Activated effector memory CD4-positive, alpha-beta T cell treated with Interleukin-2 at 50 U/mL for 16 hours (primary cell): ENCODE measurements at regions not wholly inside any gene's neighbourhood (a gene's known extent, or its start where the extent isn't known, plus 50 kb on each side); places are given as distances from the start of the nearest gene placed in this dataset.
"Not testable (repeated sequence)": the region's sequence is repeated elsewhere in the genome, so short reads cannot be mapped to it uniquely, and the experiment has no call there.

ENCODE experiments used
- DNase-seq: peaks from one replicate; pipeline ENCODE4 v3.0.0-alpha.2; 2020

- no peak for DNase-seq
These were observed 121.2 kb upstream of the LNX1 start for GRCh38 chr4:53712408-53713020.

- no peak for DNase-seq
These were observed 120.6 kb upstream of the LNX1 start for GRCh38 chr4:53711926-53712325.

GRCh38 chr4:53709693-53710092 is 118.4 kb upstream of the LNX1 start:
- no peak for DNase-seq

- DNase-seq, result no peak
These were observed 116.2 kb upstream of the LNX1 start for GRCh38 chr4:53707491-53707890.

- no peak for DNase-seq
These were observed 115.2 kb upstream of the LNX1 start for GRCh38 chr4:53706422-53707032.

GRCh38 chr4:53705972-53706371 is 114.7 kb upstream of the LNX1 start:
- DNase-seq, result no peak

- DNase-seq, result no peak
These were observed 114.0 kb upstream of the LNX1 start for GRCh38 chr4:53705151-53705764.

- no peak for DNase-seq
These were observed 113.0 kb upstream of the LNX1 start for GRCh38 chr4:53704329-53704728.

- no peak for DNase-seq
These were observed 112.0 kb upstream of the LNX1 start for GRCh38 chr4:53703267-53703655.

GRCh38 chr4:53702334-53703266 is 111.3 kb upstream of the LNX1 start:
- no peak for DNase-seq

- DNase-seq, result not testable (repeated sequence)
These were observed 110.0 kb upstream of the LNX1 start for GRCh38 chr4:53701260-53701659.

- not testable (repeated sequence) for DNase-seq
These were observed 108.0 kb upstream of the LNX1 start for GRCh38 chr4:53699310-53699709.

- no peak for DNase-seq
These were observed 105.9 kb upstream of the LNX1 start for GRCh38 chr4:53697016-53697685.

- no peak for DNase-seq
These were observed 104.5 kb upstream of the LNX1 start for GRCh38 chr4:53695540-53696463.

GRCh38 chr4:53694666-53695065 is 103.4 kb upstream of the LNX1 start:
- DNase-seq, result no peak

GRCh38 chr4:53693909-53694308 is 102.6 kb upstream of the LNX1 start:
- no peak for DNase-seq

GRCh38 chr4:53693408-53693807 is 102.1 kb upstream of the LNX1 start:
- DNase-seq, result no peak

- DNase-seq, result no peak
These were observed 97.0 kb upstream of the LNX1 start for GRCh38 chr4:53688186-53688790.

GRCh38 chr4:53686521-53686920 is 95.2 kb upstream of the LNX1 start:
- DNase-seq, result no peak

- DNase-seq, result no peak
These were observed 93.1 kb upstream of the LNX1 start for GRCh38 chr4:53684136-53685130.
